K562 (cell line): ENCODE measurements at regions not wholly inside any gene's neighbourhood (a gene's known extent, or its start where the extent isn't known, plus 50 kb on each side); places are given as distances from the start of the nearest gene placed in this dataset.

Experiments
- DMBX1 ChIP-seq: fragments of 250-450 bp; sonication (Bioruptor Pico); IDR thresholded peaks from 2 replicates; pipeline ENCODE4 v1.8.0; 2022; ENCODE audit warnings: inconsistent platforms, mild to moderate bottlenecking, moderate library complexity, borderline replicate concordance
- FOXK1 ChIP-seq: sonication (generic); formaldehyde crosslinking; IDR thresholded peaks from 2 replicates; pipeline ENCODE4 v1.8.0; 2022; ENCODE audit warnings: missing genetic modification reagents, mild to moderate bottlenecking, borderline replicate concordance
- PTBP1 ChIP-seq: fragments of 200-400 bp; formaldehyde crosslinking; IDR thresholded peaks from 2 replicates; pipeline ENCODE4 v1.6.1; 2017; ENCODE audit warnings: low read depth, low read length
- RCOR1 ChIP-seq, 2 experiments: IDR thresholded peaks; 2 replicates each; pipeline ENCODE4 v1.6.1; 2012; ENCODE audit warnings: low read depth in 2 of 2, low read length in 2 of 2, borderline replicate concordance in 1 of 2, improper control_type of control experiment in 1 of 2
- SNIP1 ChIP-seq: fragments of 450-650 bp; IDR thresholded peaks from 2 replicates; pipeline ENCODE4 v1.7.1; 2017; ENCODE audit warnings: low read depth, mild to moderate bottlenecking
- TAF1 ChIP-seq: IDR thresholded peaks from 2 replicates; pipeline ENCODE4 v1.6.1; 2011; ENCODE audit warnings: mild to moderate bottlenecking, low read length, moderate library complexity; ENCODE audit not compliant: insufficient read depth, control insufficient read depth, severe bottlenecking; ENCODE audit errors: extremely low read depth
- ZBTB17 ChIP-seq: fragments of 450-650 bp; formaldehyde crosslinking; IDR thresholded peaks from 2 replicates; pipeline ENCODE4 v1.4.0; 2020; ENCODE audit warnings: mild to moderate bottlenecking
- ZNF121 ChIP-seq: sonication (generic); formaldehyde crosslinking; conservative IDR thresholded peaks from 2 replicates; pipeline ENCODE4 v1.8.0; 2022; ENCODE audit warnings: missing genetic modification reagents
- TF ChIP-seq, protein P1 (sequence below): fragments of 250-450 bp; sonication (Bioruptor Pico); IDR thresholded peaks from 2 replicates; pipeline ENCODE4 v1.9.0; 2021; ENCODE audit warnings: mild to moderate bottlenecking
- TF ChIP-seq, protein P2 (sequence below), 3 experiments: IDR thresholded peaks in 2 of 3; conservative IDR thresholded peaks in 1 of 3; 2 replicates each; pipeline ENCODE4 v1.5.1; 2011 to 2012; ENCODE audit warnings: low read length in 3 of 3, mild to moderate bottlenecking in 3 of 3, control low read depth in 2 of 3, improper control_type of control experiment in 1 of 3, inconsistent platforms in 1 of 3, low read depth in 1 of 3, mixed read lengths in 1 of 3, moderate library complexity in 1 of 3; ENCODE audit not compliant: insufficient read depth in 2 of 3
- TF ChIP-seq, protein P3 (sequence below): sonication (generic); formaldehyde crosslinking; IDR thresholded peaks from 2 replicates; pipeline ENCODE4 v1.8.1; 2022; ENCODE audit warnings: missing genetic modification reagents
- TF ChIP-seq, protein P4 (sequence below): sonication (generic); formaldehyde crosslinking; IDR thresholded peaks from 2 replicates; pipeline ENCODE4 v1.8.0; 2023; ENCODE audit warnings: mild to moderate bottlenecking, missing genetic modification reagents
- TF ChIP-seq, protein P5 (sequence below), 2 experiments: fragments of 450-650 bp; formaldehyde crosslinking in 1 of 2; IDR thresholded peaks; 2 replicates each; pipeline versions ENCODE4 v1.4.0 to v1.6.1; 2014 to 2020; ENCODE audit warnings: mild to moderate bottlenecking in 2 of 2, borderline replicate concordance in 1 of 2, low read depth in 1 of 2

DNA sequence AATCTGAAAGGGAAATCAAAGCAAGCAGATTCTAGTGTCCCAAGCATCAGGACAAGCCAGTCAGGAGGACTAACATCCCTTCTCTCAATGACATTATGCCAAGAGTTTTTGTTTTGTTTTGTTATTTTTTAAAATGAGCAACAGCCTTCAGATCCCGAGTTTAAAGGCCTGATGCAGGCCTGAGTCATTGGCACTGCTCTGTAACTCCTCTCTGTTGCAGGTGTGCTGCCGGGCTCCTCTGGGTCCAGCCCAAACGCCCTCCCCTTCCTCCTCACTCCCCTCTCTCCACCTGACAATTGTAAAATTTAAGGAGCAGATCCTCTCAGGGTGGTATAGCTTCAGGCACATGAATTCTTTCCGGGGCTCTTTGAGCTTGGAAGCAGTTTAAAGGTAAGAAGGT, 502.0 kb downstream of the BMP2 start:
- no peak for TF ChIP-seq ZNF121 (CRISPR knock-in tag)
- TF ChIP-seq, protein P1, sequence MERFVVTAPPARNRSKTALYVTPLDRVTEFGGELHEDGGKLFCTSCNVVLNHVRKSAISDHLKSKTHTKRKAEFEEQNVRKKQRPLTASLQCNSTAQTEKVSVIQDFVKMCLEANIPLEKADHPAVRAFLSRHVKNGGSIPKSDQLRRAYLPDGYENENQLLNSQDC (CRISPR knock-in tag) = no peak
- TF ChIP-seq, protein P2, sequence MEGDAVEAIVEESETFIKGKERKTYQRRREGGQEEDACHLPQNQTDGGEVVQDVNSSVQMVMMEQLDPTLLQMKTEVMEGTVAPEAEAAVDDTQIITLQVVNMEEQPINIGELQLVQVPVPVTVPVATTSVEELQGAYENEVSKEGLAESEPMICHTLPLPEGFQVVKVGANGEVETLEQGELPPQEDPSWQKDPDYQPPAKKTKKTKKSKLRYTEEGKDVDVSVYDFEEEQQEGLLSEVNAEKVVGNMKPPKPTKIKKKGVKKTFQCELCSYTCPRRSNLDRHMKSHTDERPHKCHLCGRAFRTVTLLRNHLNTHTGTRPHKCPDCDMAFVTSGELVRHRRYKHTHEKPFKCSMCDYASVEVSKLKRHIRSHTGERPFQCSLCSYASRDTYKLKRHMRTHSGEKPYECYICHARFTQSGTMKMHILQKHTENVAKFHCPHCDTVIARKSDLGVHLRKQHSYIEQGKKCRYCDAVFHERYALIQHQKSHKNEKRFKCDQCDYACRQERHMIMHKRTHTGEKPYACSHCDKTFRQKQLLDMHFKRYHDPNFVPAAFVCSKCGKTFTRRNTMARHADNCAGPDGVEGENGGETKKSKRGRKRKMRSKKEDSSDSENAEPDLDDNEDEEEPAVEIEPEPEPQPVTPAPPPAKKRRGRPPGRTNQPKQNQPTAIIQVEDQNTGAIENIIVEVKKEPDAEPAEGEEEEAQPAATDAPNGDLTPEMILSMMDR (IDR thresholded peaks at IDR 0.05 in 2 of 3, conservative IDR thresholded peaks at IDR 0.05 in 1 of 3; ENCODE audit: insufficient read depth in 2 of 3, low read depth in 1 of 3, low read length in 3 of 3) = no peak
- no peak for TF ChIP-seq PTBP1
- no peak for TF ChIP-seq SNIP1
- TF ChIP-seq, protein P3, sequence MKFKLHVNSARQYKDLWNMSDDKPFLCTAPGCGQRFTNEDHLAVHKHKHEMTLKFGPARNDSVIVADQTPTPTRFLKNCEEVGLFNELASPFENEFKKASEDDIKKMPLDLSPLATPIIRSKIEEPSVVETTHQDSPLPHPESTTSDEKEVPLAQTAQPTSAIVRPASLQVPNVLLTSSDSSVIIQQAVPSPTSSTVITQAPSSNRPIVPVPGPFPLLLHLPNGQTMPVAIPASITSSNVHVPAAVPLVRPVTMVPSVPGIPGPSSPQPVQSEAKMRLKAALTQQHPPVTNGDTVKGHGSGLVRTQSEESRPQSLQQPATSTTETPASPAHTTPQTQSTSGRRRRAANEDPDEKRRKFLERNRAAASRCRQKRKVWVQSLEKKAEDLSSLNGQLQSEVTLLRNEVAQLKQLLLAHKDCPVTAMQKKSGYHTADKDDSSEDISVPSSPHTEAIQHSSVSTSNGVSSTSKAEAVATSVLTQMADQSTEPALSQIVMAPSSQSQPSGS (CRISPR knock-in tag) = no peak
- no peak for TF ChIP-seq FOXK1 (CRISPR knock-in tag)
- TF ChIP-seq ZBTB17 = no peak
- no peak for TF ChIP-seq TAF1
- TF ChIP-seq, protein P4, sequence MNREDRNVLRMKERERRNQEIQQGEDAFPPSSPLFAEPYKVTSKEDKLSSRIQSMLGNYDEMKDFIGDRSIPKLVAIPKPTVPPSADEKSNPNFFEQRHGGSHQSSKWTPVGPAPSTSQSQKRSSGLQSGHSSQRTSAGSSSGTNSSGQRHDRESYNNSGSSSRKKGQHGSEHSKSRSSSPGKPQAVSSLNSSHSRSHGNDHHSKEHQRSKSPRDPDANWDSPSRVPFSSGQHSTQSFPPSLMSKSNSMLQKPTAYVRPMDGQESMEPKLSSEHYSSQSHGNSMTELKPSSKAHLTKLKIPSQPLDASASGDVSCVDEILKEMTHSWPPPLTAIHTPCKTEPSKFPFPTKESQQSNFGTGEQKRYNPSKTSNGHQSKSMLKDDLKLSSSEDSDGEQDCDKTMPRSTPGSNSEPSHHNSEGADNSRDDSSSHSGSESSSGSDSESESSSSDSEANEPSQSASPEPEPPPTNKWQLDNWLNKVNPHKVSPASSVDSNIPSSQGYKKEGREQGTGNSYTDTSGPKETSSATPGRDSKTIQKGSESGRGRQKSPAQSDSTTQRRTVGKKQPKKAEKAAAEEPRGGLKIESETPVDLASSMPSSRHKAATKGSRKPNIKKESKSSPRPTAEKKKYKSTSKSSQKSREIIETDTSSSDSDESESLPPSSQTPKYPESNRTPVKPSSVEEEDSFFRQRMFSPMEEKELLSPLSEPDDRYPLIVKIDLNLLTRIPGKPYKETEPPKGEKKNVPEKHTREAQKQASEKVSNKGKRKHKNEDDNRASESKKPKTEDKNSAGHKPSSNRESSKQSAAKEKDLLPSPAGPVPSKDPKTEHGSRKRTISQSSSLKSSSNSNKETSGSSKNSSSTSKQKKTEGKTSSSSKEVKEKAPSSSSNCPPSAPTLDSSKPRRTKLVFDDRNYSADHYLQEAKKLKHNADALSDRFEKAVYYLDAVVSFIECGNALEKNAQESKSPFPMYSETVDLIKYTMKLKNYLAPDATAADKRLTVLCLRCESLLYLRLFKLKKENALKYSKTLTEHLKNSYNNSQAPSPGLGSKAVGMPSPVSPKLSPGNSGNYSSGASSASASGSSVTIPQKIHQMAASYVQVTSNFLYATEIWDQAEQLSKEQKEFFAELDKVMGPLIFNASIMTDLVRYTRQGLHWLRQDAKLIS (CRISPR knock-in tag) = no peak
- TF ChIP-seq, protein P5, sequence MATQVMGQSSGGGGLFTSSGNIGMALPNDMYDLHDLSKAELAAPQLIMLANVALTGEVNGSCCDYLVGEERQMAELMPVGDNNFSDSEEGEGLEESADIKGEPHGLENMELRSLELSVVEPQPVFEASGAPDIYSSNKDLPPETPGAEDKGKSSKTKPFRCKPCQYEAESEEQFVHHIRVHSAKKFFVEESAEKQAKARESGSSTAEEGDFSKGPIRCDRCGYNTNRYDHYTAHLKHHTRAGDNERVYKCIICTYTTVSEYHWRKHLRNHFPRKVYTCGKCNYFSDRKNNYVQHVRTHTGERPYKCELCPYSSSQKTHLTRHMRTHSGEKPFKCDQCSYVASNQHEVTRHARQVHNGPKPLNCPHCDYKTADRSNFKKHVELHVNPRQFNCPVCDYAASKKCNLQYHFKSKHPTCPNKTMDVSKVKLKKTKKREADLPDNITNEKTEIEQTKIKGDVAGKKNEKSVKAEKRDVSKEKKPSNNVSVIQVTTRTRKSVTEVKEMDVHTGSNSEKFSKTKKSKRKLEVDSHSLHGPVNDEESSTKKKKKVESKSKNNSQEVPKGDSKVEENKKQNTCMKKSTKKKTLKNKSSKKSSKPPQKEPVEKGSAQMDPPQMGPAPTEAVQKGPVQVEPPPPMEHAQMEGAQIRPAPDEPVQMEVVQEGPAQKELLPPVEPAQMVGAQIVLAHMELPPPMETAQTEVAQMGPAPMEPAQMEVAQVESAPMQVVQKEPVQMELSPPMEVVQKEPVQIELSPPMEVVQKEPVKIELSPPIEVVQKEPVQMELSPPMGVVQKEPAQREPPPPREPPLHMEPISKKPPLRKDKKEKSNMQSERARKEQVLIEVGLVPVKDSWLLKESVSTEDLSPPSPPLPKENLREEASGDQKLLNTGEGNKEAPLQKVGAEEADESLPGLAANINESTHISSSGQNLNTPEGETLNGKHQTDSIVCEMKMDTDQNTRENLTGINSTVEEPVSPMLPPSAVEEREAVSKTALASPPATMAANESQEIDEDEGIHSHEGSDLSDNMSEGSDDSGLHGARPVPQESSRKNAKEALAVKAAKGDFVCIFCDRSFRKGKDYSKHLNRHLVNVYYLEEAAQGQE (IDR thresholded peaks at IDR 0.05; ENCODE audit: borderline replicate concordance) = no peak
- TF ChIP-seq, protein P5 (CRISPR knock-in tag; IDR thresholded peaks at IDR 0.05; ENCODE audit: low read depth) = no peak
- no peak for TF ChIP-seq DMBX1
- no peak for TF ChIP-seq RCOR1 (IDR thresholded peaks at IDR 0.05; ENCODE audit: borderline replicate concordance in 1 of 2, low read depth in 2 of 2, low read length in 2 of 2)
